HCT116 (cell line): ENCODE measurements at regions not wholly inside any gene's neighbourhood (a gene's known extent, or its start where the extent isn't known, plus 50 kb on each side); places are given as distances from the start of the nearest gene placed in this dataset.
"Not testable (repeated sequence)": the region's sequence is repeated elsewhere in the genome, so short reads cannot be mapped to it uniquely, and the experiment has no call there.

ENCODE experiments used
- ATAC-seq: fragments of 200-7000 bp; cut with Tn5 transposase; 2 replicates; pipeline ENCODE4 v1.9.1; 2020; ENCODE audit warnings: mild to moderate bottlenecking, moderate library complexity
- BruUV-seq: library from RNA; stranded (reverse); fragments of 400-500 nt; replicated peaks from 2 replicates; lab custom pipeline; 2021; lab: Mats Ljungman, UMichigan
- CTCF ChIA-PET: fragments of 300-600 bp; sonication (Branson Sonifier 250); formaldehyde crosslinking; loops from one replicate; lab custom pipeline; 2021; ENCODE audit warnings: antibody characterized with exemption; lab: Charles Lee
- POLR2A ChIA-PET: fragments of 300-600, 350-600 bp; sonication (Branson Sonifier 250); formaldehyde crosslinking; loops from one replicate; lab custom pipeline; 2021; ENCODE audit warnings: antibody characterized with exemption; lab: Charles Lee
- RAD21 ChIA-PET, 2 experiments: fragments of 300-600 bp; sonication (Branson Sonifier 250); formaldehyde crosslinking; loops; one replicate each; lab custom pipeline; 2023; ENCODE audit warnings: low total read pairs in 2 of 2; ENCODE audit not compliant: uncharacterized antibody in 2 of 2, unreplicated experiment in 2 of 2, low non-redundant PET in 1 of 2; lab: Charles Lee
- DNase-seq: peaks from one replicate; pipeline ENCODE4 v3.0.0-alpha.2; 2010; ENCODE audit warnings: low read depth, low spot score
- H2AFZ ChIP-seq: fragments of 200-600 bp; shearing (Covaris generic), sonication (generic); 2 replicates; pipeline ENCODE4 v1.6.1; 2017; ENCODE audit warnings: low read depth, mixed run types, mixed read lengths, antibody characterized with exemption, low read length; ENCODE audit not compliant: poor library complexity, severe bottlenecking
- H3K27ac ChIP-seq: 2 replicates; pipeline ENCODE4 v1.5.1; 2012; ENCODE audit warnings: low read depth, low read length
- H3K27me3 ChIP-seq: fragments of 200-600 bp; sonication (generic); 2 replicates; pipeline ENCODE4 v1.6.1; 2016; ENCODE audit warnings: mixed run types, low read length, mixed read lengths; ENCODE audit not compliant: insufficient read depth
- H3K36me3 ChIP-seq, 2 experiments: fragments of 200-500 bp in 1 of 2; fragments of 200-600 bp in 1 of 2; sonication (Bioruptor generic) in 1 of 2; sonication (generic) in 1 of 2; 2 replicates each; pipeline versions ENCODE4 v1.5.1 to v1.6.1; 2014 to 2016; ENCODE audit warnings: low read length in 2 of 2, inconsistent platforms in 1 of 2, mixed read lengths in 1 of 2, mixed run types in 1 of 2; ENCODE audit not compliant: insufficient read depth in 2 of 2, control insufficient read depth in 1 of 2
- H3K4me1 ChIP-seq, 2 experiments: fragments of 200-600 bp in 1 of 2; sonication (generic) in 1 of 2; 2 replicates each; pipeline versions ENCODE4 v1.5.1 to v1.6.1; 2012 to 2017; ENCODE audit warnings: low read length in 2 of 2, inconsistent platforms in 1 of 2, mild to moderate bottlenecking in 1 of 2, mixed read lengths in 1 of 2, mixed run types in 1 of 2, moderate library complexity in 1 of 2; ENCODE audit not compliant: insufficient read depth in 2 of 2, control insufficient read depth in 1 of 2
- H3K4me2 ChIP-seq: fragments of 200-600 bp; sonication (generic); 2 replicates; pipeline ENCODE4 v1.6.1; 2017; ENCODE audit warnings: mixed run types, low read length, mixed read lengths
- H3K4me3 ChIP-seq, 2 experiments: fragments of 200-600 bp in 1 of 2; sonication (generic) in 1 of 2; replicated peaks in 1 of 2; 2 replicates each; pipeline ENCODE4 v1.5.1; 2011 to 2016; ENCODE audit warnings: low read length in 2 of 2, control low read depth in 1 of 2, low read depth in 1 of 2, mild to moderate bottlenecking in 1 of 2, mixed read lengths in 1 of 2, mixed run types in 1 of 2
- H3K79me2 ChIP-seq: fragments of 200-600 bp; sonication (generic); 2 replicates; pipeline ENCODE4 v1.6.1; 2017; ENCODE audit warnings: mild to moderate bottlenecking, mixed run types, low read length, moderate library complexity, mixed read lengths; ENCODE audit not compliant: insufficient read depth
- H3K9ac ChIP-seq: fragments of 200-600 bp; sonication (generic); 2 replicates; pipeline ENCODE4 v1.6.1; 2016; ENCODE audit warnings: low read length, mixed read lengths
- H3K9me2 ChIP-seq: fragments of 200-600 bp; sonication (generic), shearing (Covaris generic); 2 replicates; pipeline ENCODE4 v1.6.1; 2017; ENCODE audit warnings: mixed run types, mild to moderate bottlenecking, moderate library complexity; ENCODE audit not compliant: insufficient read depth
- H3K9me3 ChIP-seq, 2 experiments: fragments of 200-500 bp in 1 of 2; fragments of 200-600 bp in 1 of 2; sonication (Bioruptor generic) in 1 of 2; sonication (generic) in 1 of 2; 2 replicates each; pipeline ENCODE4 v1.6.1; 2014 to 2017; ENCODE audit warnings: low read length in 2 of 2, mixed read lengths in 2 of 2, inconsistent platforms in 1 of 2, low read depth in 1 of 2, mild to moderate bottlenecking in 1 of 2, mixed run types in 1 of 2, moderate library complexity in 1 of 2; ENCODE audit not compliant: control insufficient read depth in 1 of 2, insufficient read depth in 1 of 2
- H4K20me1 ChIP-seq: fragments of 200-600 bp; sonication (generic), shearing (Covaris generic); 2 replicates; pipeline ENCODE4 v1.6.1; 2017; ENCODE audit warnings: mixed run types, mild to moderate bottlenecking, moderate library complexity; ENCODE audit not compliant: insufficient read depth
- CBX3 ChIP-seq: IDR thresholded peaks from 2 replicates; pipeline ENCODE4 v1.6.1; 2012; ENCODE audit warnings: low read depth
- CEBPB ChIP-seq: IDR thresholded peaks from 2 replicates; pipeline ENCODE4 v1.6.1; 2012; ENCODE audit warnings: low read depth
- EGR1 ChIP-seq: IDR thresholded peaks from 2 replicates; pipeline ENCODE4 v1.6.1; 2012; ENCODE audit warnings: low read depth
- ELF1 ChIP-seq: IDR thresholded peaks from 2 replicates; pipeline ENCODE4 v1.6.1; 2012; ENCODE audit warnings: low read depth, borderline replicate concordance
- EZH2 ChIP-seq: fragments of 200-600 bp; sonication (generic); IDR thresholded peaks from 2 replicates; pipeline ENCODE4 v1.6.1; 2017; ENCODE audit warnings: antibody characterized with exemption, mixed run types
- FOSL1 ChIP-seq: IDR thresholded peaks from 2 replicates; pipeline ENCODE4 v1.6.1; 2012; ENCODE audit warnings: low read depth
- JUND ChIP-seq: IDR thresholded peaks from 2 replicates; pipeline ENCODE4 v1.6.1; 2012
- MAX ChIP-seq: IDR thresholded peaks from 2 replicates; pipeline ENCODE4 v1.6.1; 2012
- POLR2A ChIP-seq: IDR thresholded peaks from 2 replicates; pipeline ENCODE4 v1.7.0; 2011; ENCODE audit warnings: borderline replicate concordance; ENCODE audit not compliant: insufficient read depth, insufficient read length; ENCODE audit errors: extremely low read depth
- REST ChIP-seq: IDR thresholded peaks from 2 replicates; pipeline ENCODE4 v1.6.1; 2012; ENCODE audit warnings: low read depth
- SIN3A ChIP-seq: IDR thresholded peaks from 2 replicates; pipeline ENCODE4 v1.6.1; 2012; ENCODE audit warnings: low read depth
- SRF ChIP-seq: IDR thresholded peaks from 2 replicates; pipeline ENCODE4 v1.6.1; 2012; ENCODE audit warnings: low read depth
- YY1 ChIP-seq: IDR thresholded peaks from 2 replicates; pipeline ENCODE4 v1.6.1; 2011; ENCODE audit warnings: low read length, low read depth, moderate library complexity, mild to moderate bottlenecking; ENCODE audit not compliant: insufficient replicate concordance; ENCODE audit errors: extremely low read depth
- intact Hi-C: fragments of 100-400 bp; cut with micrococcal nuclease; formaldehyde crosslinking; loops from 2 replicates; pipeline ENCODE4 v1.10.0; 2022

DNA sequence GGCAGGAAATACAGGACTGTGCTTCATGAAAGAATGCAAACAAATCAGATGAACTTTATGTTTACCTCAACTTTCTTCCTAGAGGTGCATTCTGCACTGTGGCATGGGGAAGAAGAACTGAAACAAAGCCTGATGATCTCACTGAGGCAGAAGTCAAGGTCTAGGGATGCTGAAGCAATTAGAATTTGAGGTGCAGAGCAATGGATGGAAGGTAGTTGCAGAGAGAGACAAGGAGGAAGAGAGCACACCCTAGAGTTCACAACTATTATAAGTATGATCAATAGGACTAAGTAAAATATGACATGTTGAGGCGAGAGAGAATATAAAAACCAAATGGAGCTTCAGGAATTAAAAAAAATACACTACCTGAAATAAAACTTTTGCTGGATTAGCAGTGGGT, 420.1 kb downstream of the EDEM1 start:
- CTCF ChIA-PET, result no interaction called here
- H2AFZ ChIP-seq, result no peak overlapping the region
- no peak overlapping the region for H3K4me3 ChIP-seq
- no peaks in the 10 kb centered on the region for H3K4me1 ChIP-seq
- no peak overlapping the region for H3K4me2 ChIP-seq
- H3K27ac ChIP-seq, result no peak overlapping the region
- POLR2A ChIA-PET, result no interaction called here
- no peaks in the 10 kb centered on the region for H3K27me3 ChIP-seq
- ATAC-seq, result no peak
- H3K79me2 ChIP-seq, result no peaks in the 10 kb centered on the region
- H3K9ac ChIP-seq, result no peak overlapping the region
- no peaks in the 10 kb centered on the region for H3K9me3 ChIP-seq
- BruUV-seq, result no TSS peak
- RAD21 ChIA-PET, result no interaction called here
- TF ChIP-seq YY1 (no peak), EGR1 (no peak)
- TF ChIP-seq, all 23 proteins: peak for 0
- no peak for DNase-seq
- H3K9me2 ChIP-seq, result no peaks in the 10 kb centered on the region
- intact Hi-C loops, result no loop called here
- H4K20me1 ChIP-seq, result no peaks in the 10 kb centered on the region
- no peaks in the 10 kb centered on the region for H3K36me3 ChIP-seq

- H3K27me3 ChIP-seq, H3K9ac ChIP-seq, H3K4me3 ChIP-seq, H3K36me3 ChIP-seq, CTCF ChIA-PET, H3K27ac ChIP-seq, POLR2A ChIA-PET, H2AFZ ChIP-seq, DNase-seq, BruUV-seq, H3K9me2 ChIP-seq, intact Hi-C loops, H4K20me1 ChIP-seq, H3K79me2 ChIP-seq, H3K4me1 ChIP-seq, RAD21 ChIA-PET, H3K4me2 ChIP-seq, ATAC-seq, H3K9me3 ChIP-seq: not testable (repeated sequence)
These were observed 421.5 kb downstream of the EDEM1 start for GRCh38 chr3:5608971-5609370.

DNA sequence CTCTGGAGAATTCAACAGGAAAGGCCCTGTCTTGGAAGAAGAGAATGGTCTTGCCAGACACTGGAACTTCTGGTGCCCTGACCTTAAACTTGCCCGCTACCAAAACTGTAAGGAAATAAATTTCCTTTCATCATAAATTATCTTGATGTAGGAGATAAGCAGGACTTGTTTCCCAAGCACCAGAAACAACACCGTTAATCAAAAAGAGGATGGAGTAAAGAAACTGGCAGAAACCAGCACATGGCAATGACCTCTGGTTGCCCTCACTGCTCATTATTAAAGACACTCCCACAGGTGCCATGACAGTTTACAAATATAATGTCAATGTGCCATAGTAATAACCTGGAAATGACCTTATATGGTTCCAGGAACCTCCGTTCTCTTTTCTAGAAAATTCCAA, 426.1 kb downstream of the EDEM1 start:
- Histone ChIP-seq H3K27ac (no peak overlapping the region), H2AFZ (no peak overlapping the region), H3K36me3 (no peaks in the 10 kb centered on the region), H3K79me2 (no peaks in the 10 kb centered on the region), H3K9me3 (no peaks in the 10 kb centered on the region), H3K27me3 (no peaks in the 10 kb centered on the region), H3K4me2 (no peak overlapping the region), H3K9me2 (no peaks in the 10 kb centered on the region), H3K9ac (no peak overlapping the region), H3K4me3 (no peak overlapping the region), H3K4me1 (no peaks in the 10 kb centered on the region), H4K20me1 (no peaks in the 10 kb centered on the region)
- DNase-seq, result no peak
- RAD21 ChIA-PET, result no interaction called here
- no TSS peak for BruUV-seq
- ATAC-seq, result no peak
- POLR2A ChIA-PET, result no interaction called here
- intact Hi-C loops, result no loop called here
- CTCF ChIA-PET, result no interaction called here
- TF ChIP-seq MAX (no peak), CBX3 (no peak), SIN3A (no peak), POLR2A (no peak), ELF1 (no peak), EZH2 (no peak), EGR1 (no peak), REST (no peak), FOSL1 (no peak), CEBPB (no peak), JUND (no peak), YY1 (no peak), SRF (no peak)
